NAMALWA (cell line): ENCODE measurements at regions not wholly inside any gene's neighbourhood (a gene's known extent, or its start where the extent isn't known, plus 50 kb on each side); places are given as distances from the start of the nearest gene placed in this dataset.
"Not testable (repeated sequence)": the region's sequence is repeated elsewhere in the genome, so short reads cannot be mapped to it uniquely, and the experiment has no call there.

ENCODE experiments used
- DNase-seq: peaks from one replicate; pipeline ENCODE4 v3.0.0-alpha.2; 2015; ENCODE audit warnings: low spot score

- no peak for DNase-seq
Observed at GRCh38 chr6:14758421-14759081, 487.3 kb upstream of the JARID2 start.

DNA sequence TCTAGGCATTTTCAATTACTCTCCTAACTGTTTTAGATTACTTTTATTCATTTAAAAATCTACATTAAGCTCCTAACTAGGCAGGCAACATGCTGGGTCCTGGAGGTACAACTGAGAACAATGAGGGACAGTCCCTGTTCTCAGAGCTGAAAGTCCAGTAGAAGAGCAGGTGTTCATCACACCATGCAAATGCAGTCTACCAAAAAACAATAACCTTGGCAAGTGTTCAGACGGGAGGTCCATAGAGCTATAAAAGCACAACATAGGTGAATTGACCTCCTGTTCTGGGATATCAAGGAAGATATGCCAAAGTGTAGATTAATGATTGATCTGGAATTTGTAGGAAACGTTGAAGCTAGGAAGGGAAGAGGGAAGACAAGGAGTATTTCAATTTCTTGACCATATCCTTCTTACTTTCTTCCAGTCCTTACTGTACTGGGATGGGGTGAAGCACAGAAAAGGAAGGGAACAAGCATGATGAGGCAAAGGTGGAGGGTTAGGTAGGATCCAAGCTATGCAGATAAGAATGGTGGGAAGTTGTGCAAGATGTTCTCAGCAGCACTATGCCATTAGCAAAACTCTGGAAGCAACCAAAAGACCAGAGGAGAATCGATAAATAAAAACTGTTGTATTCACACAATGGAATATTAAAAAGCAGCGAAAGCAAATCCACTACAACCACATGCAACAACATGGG is 485.7 kb upstream of the JARID2 start:
- DNase-seq, result no peak

DNA sequence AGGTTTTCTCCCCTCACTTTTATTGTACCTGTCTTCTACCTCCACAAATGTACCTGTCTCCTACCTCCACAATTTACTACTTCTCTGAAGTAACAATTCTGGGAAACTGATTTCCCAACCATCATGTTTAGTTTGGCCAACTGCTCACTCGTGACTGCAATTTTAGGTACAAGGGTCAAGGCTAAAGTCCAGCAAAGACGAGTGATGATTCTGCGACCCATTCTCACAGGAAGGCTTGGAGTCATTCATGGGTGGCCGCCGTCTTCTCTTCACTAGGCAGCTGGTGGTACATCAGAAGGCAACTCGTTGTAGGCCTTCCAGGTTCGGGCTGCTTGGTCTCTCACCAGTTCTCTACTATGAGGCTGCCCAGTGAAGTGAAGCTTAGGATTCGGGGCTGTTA is 483.8 kb upstream of the JARID2 start:
- DNase-seq, result no peak

DNA sequence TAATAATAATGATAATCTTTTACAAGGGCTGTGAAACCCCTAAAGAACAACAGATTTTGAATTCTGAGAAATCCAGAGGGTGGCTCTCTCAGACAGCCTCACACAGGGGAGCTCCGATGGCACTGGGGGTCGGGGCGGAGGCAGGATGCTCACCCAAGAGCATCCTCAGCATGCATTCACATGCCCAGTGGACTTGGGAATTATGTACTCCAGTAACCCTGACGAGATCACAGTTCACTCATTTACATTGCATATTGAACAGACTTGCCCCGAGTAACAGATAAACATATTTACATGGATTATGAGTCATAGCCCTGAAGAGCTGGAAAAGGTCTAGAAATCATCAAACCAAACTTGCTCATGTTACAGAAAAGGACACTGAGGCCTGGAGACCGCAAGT is 482.7 kb upstream of the JARID2 start:
- no peak for DNase-seq

GRCh38 chr6:14763616-14764015 is 482.3 kb upstream of the JARID2 start:
- DNase-seq, result no peak

- no peak for DNase-seq
Observed at GRCh38 chr6:14765106-14765505, 480.8 kb upstream of the JARID2 start.

DNA sequence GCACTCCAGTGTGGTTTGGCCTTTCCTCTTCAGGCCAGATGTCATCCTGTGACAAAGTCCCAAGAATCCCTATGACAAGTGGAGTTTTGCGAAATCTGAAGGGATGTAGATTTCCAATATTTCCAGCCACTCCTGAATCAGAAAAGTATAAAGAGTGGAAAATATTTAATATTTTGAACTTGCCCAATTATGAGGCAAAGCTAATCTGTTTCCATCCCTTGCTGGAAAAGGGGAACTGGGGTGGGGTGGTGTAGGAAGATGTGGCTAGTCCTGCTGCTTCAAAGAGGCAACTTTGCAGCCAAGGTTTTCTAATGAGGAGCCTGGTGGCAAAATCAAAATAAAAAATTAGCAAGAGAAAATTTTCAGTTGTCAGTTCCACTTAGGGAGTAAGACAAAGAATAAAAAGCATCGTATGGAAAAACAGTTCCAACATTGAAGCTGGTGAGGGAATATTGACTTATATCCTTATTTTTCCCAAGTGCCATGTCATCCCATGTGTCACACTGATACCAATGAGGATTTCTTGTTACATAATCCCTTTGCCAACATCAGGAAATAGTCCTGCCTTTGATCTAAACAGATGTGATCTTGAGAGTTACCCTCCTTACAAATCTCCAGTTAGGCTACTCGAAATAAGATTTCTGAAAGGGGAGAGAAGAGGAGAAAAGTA is 480.0 kb upstream of the JARID2 start:
- DNase-seq, result no peak

DNA sequence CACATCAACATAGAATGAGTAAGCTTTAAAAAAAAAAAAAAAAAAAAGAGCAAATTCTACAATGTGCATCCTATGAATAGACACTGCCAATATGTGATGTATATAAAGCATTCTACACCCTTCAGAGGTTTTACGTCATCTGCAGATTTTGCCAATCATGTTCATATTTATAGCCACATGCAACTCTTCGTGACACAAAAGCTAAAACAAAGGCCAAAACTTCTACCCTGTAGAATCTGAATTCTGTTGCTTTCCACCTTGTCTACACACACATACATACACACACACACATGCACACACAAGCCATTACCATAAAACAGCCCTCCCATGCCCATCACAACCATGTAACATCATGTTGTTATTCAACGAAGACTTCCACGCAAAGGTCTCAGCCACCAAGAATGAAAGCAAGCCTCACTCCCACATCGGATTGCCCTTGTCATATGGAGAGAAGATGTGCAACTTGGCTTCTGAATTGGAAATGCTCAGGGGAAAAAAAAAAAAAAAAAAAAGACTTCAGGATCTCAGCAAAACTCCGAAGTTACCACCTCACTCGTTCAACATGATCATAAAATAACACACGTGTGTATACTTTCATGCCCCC is 479.4 kb upstream of the JARID2 start:
- no peak for DNase-seq

GRCh38 chr6:14767226-14767625 is 478.6 kb upstream of the JARID2 start:
- no peak for DNase-seq

GRCh38 chr6:14770040-14770439 is 475.8 kb upstream of the JARID2 start:
- DNase-seq, result no peak

DNA sequence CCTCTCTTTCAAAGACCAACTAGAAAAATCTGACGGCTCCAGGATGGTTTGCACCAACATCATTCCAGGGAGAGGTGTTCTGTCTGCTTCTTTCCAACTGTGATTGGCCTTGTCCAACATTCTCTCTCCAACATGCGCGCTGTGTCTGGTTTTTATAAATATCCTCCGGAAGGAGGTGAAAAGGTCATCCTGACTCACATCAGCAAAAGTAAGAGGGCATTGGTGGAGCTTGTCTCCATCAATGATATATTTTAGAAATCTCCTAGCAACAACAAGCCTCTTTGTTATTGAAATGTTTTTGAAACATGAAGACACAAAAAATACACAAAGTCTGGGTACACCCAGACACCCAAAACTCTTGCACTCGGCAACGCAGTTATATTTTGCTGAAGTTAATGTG is 475.3 kb upstream of the JARID2 start:
- DNase-seq, result no peak

DNA sequence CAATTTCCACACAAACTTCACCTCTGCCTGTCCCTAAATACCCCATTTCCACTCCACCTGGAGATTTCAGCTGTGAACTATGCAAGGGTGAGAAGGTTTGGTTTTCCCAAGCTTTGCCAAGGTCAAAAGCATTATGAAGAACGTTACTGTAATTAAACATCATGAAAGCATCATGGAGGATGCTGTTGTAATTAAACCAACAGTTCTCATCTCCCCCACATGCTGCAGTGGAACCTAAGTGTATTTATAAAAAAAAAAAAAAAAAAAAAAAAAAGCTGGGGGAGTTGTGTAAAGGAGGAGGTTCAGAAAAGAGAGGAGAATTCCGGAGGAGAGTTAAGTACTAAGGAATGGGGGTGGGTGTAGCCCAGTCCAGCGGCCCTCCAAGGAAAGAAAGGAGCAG is 474.9 kb upstream of the JARID2 start:
- DNase-seq, result no peak

DNA sequence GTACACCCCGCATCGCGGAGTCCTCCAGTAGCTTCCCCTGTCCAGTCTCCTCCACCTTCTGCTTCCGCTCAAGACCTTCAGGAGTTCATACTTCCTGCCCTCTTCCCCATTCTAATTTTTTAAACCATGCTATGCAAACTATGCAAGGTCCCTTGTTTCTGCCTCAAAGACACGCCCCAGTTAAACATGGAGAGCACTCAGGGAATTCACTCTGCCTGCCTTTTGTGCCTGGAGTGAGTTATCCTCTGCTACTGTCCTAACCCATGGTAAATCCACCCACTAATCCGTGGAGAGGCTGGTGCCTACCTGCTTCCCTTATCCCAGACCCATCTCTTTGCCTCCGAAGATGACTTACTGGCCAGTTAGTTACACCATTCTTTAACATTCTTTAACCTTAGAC is 473.7 kb upstream of the JARID2 start:
- no peak for DNase-seq

DNA sequence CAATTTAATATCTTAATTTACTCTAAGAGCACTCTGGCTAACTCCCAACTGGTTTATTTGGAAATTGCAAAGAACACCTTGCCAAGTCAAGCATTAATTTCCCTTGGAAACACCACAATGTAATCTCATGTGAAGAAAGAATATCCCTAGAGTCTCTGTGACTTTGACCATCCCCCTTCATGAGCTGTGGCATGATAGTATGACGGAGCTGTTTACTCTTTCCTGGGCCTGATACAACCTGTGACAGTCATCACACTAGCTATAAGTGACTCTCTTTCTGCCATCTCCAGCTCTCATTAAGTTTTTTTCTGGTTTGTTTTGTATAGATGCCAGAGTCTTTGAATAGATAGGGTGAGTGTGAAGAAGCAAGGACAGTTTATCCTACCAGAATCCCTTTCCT is 470.3 kb upstream of the JARID2 start:
- no peak for DNase-seq

DNA sequence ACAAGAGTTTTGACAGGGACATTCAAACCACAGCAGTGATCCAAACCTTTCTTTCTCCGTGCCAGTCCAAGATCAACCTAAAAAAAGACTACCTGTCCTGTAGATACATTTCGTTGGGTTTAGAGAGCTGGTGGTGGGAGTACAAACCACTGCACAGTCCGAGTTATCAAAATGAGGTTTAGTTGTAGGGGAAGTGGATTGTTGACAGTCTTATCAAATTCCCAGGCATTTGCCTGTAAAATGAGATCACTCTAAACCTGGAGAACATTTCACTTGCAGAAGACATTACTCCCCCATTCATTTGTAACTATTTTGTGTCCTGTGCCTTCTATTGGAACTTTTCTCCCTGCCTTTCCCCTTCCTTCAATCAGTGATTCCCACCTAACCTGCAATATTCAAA is 469.6 kb upstream of the JARID2 start:
- DNase-seq, result no peak

DNA sequence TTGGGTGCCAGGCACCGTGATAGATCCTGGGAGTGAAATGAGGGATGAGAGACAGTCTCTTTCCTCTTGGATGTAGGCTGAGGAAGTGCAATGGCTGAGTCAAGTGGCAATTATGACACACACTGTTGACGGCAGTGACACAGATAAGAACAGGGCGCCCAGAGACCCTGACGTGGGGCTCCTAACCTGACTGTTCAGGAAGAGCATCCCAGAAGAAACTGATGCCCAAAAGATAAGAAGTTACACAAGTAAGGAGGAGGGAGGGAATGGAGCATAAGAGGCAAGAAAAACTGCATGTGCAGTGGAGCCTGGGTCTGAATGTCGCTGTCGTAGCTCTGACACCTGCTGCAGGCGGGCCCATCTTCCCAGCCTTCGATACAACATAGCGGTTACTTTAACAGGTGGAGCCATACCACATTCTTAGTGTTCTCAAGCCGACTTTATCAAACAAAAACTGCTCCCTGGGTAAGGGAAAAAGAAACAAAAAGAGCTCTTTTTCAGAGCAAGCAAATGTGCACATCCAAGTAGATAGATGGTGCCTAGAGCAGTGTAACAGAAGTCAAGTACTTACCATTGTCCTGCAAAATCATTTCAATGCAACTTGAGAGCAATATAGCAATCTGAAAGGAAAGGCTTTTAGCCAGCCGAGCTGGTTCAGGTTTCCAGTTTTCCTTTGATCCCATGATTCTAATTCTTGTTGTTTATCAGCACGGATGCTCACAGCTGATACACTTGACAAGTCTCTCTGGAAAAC is 463.9 kb upstream of the JARID2 start:
- no peak for DNase-seq

GRCh38 chr6:14782921-14783464 is 462.9 kb upstream of the JARID2 start:
- DNase-seq, result not testable (repeated sequence)

DNA sequence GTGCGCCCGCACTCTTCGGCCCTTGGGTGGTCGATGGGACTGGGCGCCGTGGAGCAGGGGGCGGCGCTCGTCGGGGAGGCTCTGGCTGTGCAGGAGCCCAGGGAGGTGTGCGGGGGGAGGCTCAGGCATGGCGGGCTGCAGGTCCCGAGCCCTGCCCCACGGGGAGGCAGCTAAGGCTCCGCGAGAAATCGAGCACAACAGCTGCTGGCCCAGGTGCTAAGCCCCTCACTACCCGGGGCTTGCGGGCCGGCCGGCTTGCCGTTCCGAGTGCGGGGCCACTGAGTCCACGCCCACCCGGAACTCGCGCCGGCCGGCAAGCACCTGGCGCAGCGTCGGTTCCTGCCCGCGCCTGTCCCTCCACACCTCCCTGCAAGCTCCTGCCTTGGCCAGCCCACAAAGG is 462.3 kb upstream of the JARID2 start:
- no peak for DNase-seq

DNA sequence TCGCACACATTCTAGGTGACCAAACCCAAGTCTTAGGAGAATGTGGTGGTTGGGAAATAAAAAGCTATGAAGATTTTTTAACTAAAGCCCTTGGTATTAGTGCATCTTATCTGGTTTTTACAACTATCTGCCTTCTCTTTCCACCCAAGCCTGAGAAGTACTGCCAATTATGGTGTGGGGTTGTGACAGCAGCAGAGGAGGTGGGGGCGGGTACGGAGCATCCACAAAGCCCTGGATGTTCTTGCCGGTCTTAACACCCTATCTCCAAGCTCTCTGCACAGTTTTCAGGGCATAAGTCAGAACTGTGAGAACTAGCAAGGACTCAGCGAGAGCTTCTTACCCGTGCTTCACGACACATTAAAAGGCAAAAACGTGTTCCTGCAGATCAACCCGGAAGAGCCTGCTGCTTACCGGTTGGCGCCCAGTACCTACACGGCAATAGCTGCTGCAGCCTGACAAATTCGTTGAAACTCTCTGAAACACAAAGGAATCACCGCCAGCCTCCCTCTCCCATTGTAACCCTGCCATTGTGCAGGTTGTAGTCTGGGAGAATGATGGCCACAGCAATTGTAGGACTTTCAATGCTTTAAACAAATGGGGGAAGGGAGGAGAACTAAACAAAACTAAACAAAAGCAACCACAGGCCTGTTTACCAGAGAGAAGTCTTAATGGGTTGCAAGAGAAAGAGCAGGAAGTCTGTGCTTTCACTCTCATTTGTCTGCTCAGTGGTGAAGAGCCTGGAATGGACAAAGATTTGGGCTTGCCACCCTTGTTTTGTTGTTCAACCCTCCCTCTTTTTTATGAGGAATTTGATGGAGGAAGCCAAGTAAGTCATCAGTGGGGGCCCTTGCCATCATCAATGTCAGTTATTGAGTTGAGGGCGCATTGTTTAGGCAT is 461.0 kb upstream of the JARID2 start:
- no peak for DNase-seq

DNA sequence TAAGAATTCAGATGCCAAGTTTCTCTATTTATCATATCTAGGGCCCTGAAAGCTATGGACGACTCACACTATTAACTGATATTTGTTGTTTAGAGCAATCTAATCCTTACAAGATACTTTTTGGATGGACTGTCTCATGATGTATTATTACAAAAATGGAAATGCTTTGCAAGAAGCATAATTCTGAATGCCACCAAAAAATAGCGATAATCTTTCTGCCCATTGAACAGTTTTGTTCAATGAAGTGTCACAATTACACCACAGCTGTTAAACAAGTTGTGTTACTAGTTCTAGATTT is 460.4 kb upstream of the JARID2 start:
- no peak for DNase-seq

DNA sequence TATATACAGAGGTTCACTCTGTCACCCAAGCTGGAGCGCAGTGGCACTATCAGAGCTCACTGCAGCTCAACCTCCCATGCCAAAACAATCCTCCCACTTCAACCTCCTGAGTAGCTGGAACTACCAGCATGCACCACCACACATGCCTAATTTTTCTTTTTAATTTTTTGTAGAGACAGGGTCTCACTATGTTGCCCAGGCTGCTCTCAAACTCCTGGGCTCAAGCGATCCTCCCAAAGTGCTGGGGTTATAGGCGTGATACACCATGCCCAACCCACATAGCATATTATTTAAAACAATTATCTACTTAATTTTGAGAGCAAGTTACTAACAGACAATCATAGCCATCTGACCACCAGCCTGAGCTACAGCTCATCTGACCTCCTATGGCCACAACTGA is 459.9 kb upstream of the JARID2 start:
- DNase-seq, result no peak
